Ascending aorta (tissue), 2 donors: ENCODE measurements at regions not wholly inside any gene's neighbourhood (a gene's known extent, or its start where the extent isn't known, plus 50 kb on each side); places are given as distances from the start of the nearest gene placed in this dataset.

Experiments used
- DNase-seq, 2 donors: peaks; one replicate each; pipeline ENCODE4 v3.0.0-alpha.2; 2019; ENCODE audit warnings: low spot score in 2 of 2
- H3K27ac ChIP-seq, 2 donors: fragments of 200-600 bp; sonication (generic); one replicate each; pipeline ENCODE4 v1.5.1; 2016 to 2017; ENCODE audit warnings: mild to moderate bottlenecking in 1 of 2
- H3K27me3 ChIP-seq: fragments of 200-600 bp; sonication (generic); one replicate; pipeline ENCODE4 v1.5.1; 2017
- H3K36me3 ChIP-seq, 2 donors: fragments of 200-600 bp; sonication (generic); one replicate each; pipeline ENCODE4 v1.5.1; 2016
- H3K4me1 ChIP-seq, 2 donors: fragments of 200-600 bp; sonication (generic); one replicate each; pipeline ENCODE4 v1.5.1; 2016 to 2017; ENCODE audit warnings: mild to moderate bottlenecking in 1 of 2
- H3K4me3 ChIP-seq, 2 donors: fragments of 200-600 bp; sonication (generic); one replicate each; pipeline ENCODE4 v1.5.1; 2016 to 2017; ENCODE audit warnings: mild to moderate bottlenecking in 1 of 2
- H3K9me3 ChIP-seq, 2 donors: fragments of 200-600 bp; sonication (generic); one replicate each; pipeline ENCODE4 v1.5.1; 2016
- intact Hi-C: fragments of 100-400 bp; cut with DNase I; formaldehyde crosslinking; loops from one replicate; pipeline ENCODE4 v1.15.1; 2023
- TF ChIP-seq, protein P1 (sequence below), 3 experiments: fragments of 200-600 bp in 2 of 3; fragments of 450-650 bp in 1 of 3; sonication (generic) in 2 of 3; IDR thresholded peaks; one replicate each; pipeline ENCODE4 v1.5.1; 2016 to 2019; ENCODE audit warnings: antibody characterized with exemption in 3 of 3, mild to moderate bottlenecking in 1 of 3, moderate library complexity in 1 of 3

DNA sequence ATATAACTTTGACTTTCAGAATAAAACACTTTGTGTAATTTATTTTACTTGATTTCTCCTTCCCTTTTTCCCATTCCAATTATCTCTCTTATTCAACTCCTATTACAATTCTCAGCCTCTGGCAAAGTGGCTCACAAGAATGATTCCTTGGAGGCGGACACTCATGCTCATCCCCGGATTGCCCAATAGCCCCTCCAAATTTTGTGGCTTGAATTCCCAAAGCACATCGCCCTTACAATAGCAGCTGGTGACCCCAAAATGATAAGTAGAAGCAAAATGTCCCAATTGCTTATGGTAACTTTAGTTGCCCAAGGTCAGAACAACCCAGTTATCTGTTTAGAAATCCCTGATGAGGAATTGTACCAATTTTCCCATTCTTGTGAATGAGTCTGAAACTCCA lies 1523.5 kb upstream of the PRR20A start:
- intact Hi-C loops = no loop called here
- no peak for DNase-seq

DNA sequence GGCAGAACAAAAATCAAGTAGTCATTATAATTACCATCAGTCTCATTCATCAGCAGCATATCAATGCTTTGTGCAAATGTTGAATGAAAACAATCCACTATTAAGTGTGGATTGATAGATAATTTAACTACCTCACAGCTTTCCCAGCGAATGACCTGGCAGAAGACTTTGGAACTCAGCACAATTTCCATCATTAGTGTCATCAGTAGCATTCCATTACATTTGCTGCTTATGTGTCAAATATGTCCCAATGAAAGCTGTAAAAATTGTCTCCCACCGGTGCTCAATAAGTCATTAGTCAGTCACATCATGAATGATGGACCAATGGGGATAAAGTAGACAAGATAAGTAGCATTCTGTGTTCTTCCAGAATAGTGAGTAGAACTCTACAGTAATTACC lies 1513.5 kb upstream of the PRR20A start:
- Histone ChIP-seq H3K36me3 (no peaks in the 10 kb centered on the region), H3K27ac (no peak overlapping the region), H3K27me3 (no peaks in the 10 kb centered on the region), H3K4me3 (no peak overlapping the region), H3K9me3 (no peaks in the 10 kb centered on the region), H3K4me1 (no peaks in the 10 kb centered on the region)
- TF ChIP-seq, protein P1, sequence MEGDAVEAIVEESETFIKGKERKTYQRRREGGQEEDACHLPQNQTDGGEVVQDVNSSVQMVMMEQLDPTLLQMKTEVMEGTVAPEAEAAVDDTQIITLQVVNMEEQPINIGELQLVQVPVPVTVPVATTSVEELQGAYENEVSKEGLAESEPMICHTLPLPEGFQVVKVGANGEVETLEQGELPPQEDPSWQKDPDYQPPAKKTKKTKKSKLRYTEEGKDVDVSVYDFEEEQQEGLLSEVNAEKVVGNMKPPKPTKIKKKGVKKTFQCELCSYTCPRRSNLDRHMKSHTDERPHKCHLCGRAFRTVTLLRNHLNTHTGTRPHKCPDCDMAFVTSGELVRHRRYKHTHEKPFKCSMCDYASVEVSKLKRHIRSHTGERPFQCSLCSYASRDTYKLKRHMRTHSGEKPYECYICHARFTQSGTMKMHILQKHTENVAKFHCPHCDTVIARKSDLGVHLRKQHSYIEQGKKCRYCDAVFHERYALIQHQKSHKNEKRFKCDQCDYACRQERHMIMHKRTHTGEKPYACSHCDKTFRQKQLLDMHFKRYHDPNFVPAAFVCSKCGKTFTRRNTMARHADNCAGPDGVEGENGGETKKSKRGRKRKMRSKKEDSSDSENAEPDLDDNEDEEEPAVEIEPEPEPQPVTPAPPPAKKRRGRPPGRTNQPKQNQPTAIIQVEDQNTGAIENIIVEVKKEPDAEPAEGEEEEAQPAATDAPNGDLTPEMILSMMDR (IDR thresholded peaks at IDR 0.05) = no peak
- intact Hi-C loops = no loop called here
- no peak for DNase-seq

More for the DNA sequence above, 1523.5 kb upstream of the PRR20A start:
- no peak overlapping the region for H3K4me3 ChIP-seq
- no peaks in the 10 kb centered on the region for H3K27me3 ChIP-seq
- H3K4me1 ChIP-seq = no peaks in the 10 kb centered on the region
- no peaks in the 10 kb centered on the region for H3K36me3 ChIP-seq
- H3K9me3 ChIP-seq = no peaks in the 10 kb centered on the region
- TF ChIP-seq, protein P1 (IDR thresholded peaks at IDR 0.05) = no peak
- no peak overlapping the region for H3K27ac ChIP-seq

DNA sequence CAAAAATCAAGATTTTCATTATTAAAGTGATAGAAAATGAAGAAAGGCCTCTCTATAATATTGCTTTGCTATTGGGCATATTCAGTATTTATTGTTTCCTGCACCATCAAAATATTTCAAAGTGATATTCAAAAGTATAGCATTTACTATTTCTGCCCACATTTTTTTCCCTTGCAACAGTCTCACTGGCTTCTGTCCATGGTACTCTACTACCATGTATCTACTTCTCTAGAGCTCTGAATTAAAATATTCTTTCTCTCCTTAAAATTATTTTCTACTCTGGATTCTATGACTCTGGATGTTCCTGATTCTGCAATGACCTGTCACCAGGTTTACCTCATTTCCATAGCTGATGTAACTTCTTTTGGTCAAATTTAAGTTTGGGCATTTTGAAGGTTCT lies 1508.3 kb upstream of the PRR20A start:
- intact Hi-C loops = no loop called here
- TF ChIP-seq, protein P1 (IDR thresholded peaks at IDR 0.05) = no peak
- no peaks in the 10 kb centered on the region for H3K36me3 ChIP-seq

DNA sequence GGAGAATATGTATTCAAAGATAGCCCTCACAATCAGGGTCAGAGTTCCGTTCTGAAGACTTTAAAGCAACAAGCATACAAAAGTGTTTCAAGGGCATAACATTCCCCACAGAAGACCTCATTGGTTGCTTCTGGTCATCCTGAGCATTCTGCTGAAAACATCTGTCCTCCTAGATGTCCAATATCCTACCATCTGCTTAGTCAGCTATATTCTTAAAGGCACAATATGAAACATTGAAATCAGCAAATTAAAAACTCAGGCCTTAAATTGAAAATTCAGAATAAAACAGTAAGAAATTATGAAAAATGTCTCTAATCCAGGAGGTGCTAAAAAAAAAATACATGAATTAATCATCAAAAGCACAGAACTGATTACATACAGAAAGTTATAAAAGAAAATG lies 1491.2 kb upstream of the PRR20A start:
- TF ChIP-seq, protein P1 (IDR thresholded peaks at IDR 0.05) = no peak
- no peaks in the 10 kb centered on the region for H3K9me3 ChIP-seq
- H3K4me3 ChIP-seq = no peak overlapping the region
- H3K27me3 ChIP-seq = no peaks in the 10 kb centered on the region
- H3K4me1 ChIP-seq = no peaks in the 10 kb centered on the region
- no peak for DNase-seq
- no peaks in the 10 kb centered on the region for H3K36me3 ChIP-seq
- intact Hi-C loops = no loop called here
- no peak overlapping the region for H3K27ac ChIP-seq

More for the DNA sequence above, 1508.3 kb upstream of the PRR20A start:
- no peak overlapping the region for H3K4me3 ChIP-seq
- no peaks in the 10 kb centered on the region for H3K4me1 ChIP-seq
- DNase-seq = no peak
- H3K9me3 ChIP-seq = peaks cover 0 to 3% of the 10 kb centered on the region in 2 donors
- no peaks in the 10 kb centered on the region for H3K27me3 ChIP-seq
- no peak overlapping the region for H3K27ac ChIP-seq

DNA sequence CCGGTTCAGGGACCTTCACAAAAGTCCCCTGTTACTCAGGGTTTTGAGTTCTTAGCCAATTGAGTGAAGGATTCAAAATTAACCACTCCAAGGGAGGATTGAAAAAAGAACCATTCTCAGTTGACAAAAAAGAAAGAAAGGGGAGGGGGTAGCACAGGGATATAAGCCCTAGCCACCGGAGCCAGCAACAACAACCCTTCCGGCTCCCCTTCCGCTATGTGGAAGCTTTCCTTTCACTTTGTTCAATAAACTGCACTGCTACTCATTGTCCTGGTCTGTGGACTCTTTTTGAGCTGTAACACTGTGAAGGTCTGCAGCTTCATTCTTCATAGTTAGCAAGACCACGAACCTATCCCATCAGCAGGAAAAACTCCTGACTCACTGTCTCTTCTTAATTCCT lies 1488.1 kb upstream of the PRR20A start:
- DNase-seq = no peak
- Histone ChIP-seq H3K4me1 (no peaks in the 10 kb centered on the region), H3K27me3 (no peaks in the 10 kb centered on the region), H3K4me3 (no peak overlapping the region), H3K9me3 (no peaks in the 10 kb centered on the region), H3K36me3 (no peaks in the 10 kb centered on the region), H3K27ac (no peak overlapping the region)
- TF ChIP-seq, protein P1 (IDR thresholded peaks at IDR 0.05) = no peak
- intact Hi-C loops = no loop called here

DNA sequence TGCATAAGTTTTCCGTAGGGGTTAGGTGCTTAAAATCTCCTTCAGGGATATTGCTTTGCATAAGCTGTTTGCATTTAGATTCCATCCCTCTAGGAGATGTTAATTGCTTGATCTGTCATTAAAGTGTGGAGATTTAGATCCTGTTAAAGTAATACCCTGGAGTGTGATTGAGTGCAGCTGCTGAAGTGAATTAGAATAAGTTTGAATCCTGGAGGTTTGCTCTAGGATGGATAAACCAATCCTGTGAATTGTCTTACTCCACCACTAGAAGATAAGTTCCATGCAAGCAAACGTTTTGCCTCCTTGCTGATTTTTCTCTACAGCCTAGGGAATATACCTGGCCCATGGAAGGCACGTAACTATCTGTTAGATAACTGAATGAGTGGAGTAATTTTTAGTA lies 1487.2 kb upstream of the PRR20A start:
- TF ChIP-seq, protein P1 (IDR thresholded peaks at IDR 0.05) = no peak
- no peak overlapping the region for H3K4me3 ChIP-seq
- intact Hi-C loops = no loop called here
- no peaks in the 10 kb centered on the region for H3K9me3 ChIP-seq
- no peaks in the 10 kb centered on the region for H3K36me3 ChIP-seq
- H3K27ac ChIP-seq = no peak overlapping the region
- no peaks in the 10 kb centered on the region for H3K4me1 ChIP-seq
- DNase-seq = no peak
- no peaks in the 10 kb centered on the region for H3K27me3 ChIP-seq
